Activated naive CD4-positive, alpha-beta T cell treated with anti-CD3 and anti-CD28 coated beads, Interleukin-2, amount 50 U/mL, for 72 hours (primary cell): ENCODE measurements at regions not wholly inside any gene's neighbourhood (a gene's known extent, or its start where the extent isn't known, plus 50 kb on each side); places are given as distances from the start of the nearest gene placed in this dataset.

ENCODE experiments used
- ATAC-seq, 2 donors: fragments of 150-1000 bp; cut with Tn5 transposase; 2 replicates each; pipeline ENCODE4 v1.10.0; 2021; ENCODE audit warnings: mild to moderate bottlenecking in 2 of 2, moderate library complexity in 2 of 2
- DNase-seq, 2 donors: peaks; one replicate each; pipeline ENCODE4 v3.0.0; 2021 to 2022; ENCODE audit warnings: low spot score in 2 of 2
- H3K27ac Mint-ChIP-seq, 2 donors: one replicate each; pipeline ENCODE4 v1.8.0; 2022; ENCODE audit warnings: mild to moderate bottlenecking in 2 of 2, mixed read lengths in 2 of 2
- H3K36me3 Mint-ChIP-seq, 2 donors: one replicate each; pipeline ENCODE4 v1.8.0; 2022; ENCODE audit warnings: mixed read lengths in 2 of 2
- H3K9me3 Mint-ChIP-seq, 2 donors: one replicate each; pipeline ENCODE4 v1.8.0; 2022; ENCODE audit warnings: mixed read lengths in 2 of 2

DNA sequence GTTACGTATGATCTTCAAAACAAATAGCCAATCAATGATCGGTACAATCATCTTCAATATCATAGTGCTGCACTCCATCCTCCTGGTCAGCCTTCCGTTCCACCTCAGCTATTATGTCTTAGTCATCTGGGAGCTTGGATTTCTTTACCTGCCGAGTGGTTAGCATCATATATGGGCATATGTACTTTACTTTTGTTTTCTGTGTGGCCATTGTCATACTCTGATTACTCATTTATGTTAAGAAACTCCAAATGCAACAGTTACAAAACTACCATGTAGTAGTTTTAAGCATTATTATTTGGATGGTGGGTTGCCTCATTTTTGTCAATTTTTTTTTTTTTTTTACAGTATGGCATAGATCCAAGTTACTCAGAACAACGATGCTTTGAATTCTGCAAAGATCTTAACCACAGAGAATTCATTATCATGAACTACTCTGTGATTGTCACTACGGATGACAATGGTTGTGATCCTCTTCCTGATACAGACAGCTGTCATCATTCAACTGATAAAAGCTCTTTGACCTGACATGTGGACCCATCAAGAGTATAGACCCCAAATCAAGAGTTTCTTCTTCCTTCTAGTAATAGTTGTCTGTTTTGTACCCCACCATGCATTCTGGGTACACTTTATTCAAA lies 52.1 kb upstream of the NME8 start:
- DNase-seq (no peak), ATAC-seq (peak; percentile 4 to 46)
- H3K27ac Mint-ChIP-seq: no peak overlapping the region
- H3K9me3 Mint-ChIP-seq: no peaks in the 10 kb centered on the region
- no peaks in the 10 kb centered on the region for H3K36me3 Mint-ChIP-seq
